ES-I3 (cell line): ENCODE measurements at regions not wholly inside any gene's neighbourhood (a gene's known extent, or its start where the extent isn't known, plus 50 kb on each side); places are given as distances from the start of the nearest gene placed in this dataset.

Experiments used
- H3K36me3 ChIP-seq: 2 replicates; pipeline ENCODE4 v1.6.1; 2013; ENCODE audit warnings: mild to moderate bottlenecking, low read length, control low read depth, moderate library complexity; ENCODE audit not compliant: insufficient read depth
- H3K4me1 ChIP-seq: 2 replicates; pipeline ENCODE4 v1.6.1; 2013; ENCODE audit warnings: mild to moderate bottlenecking, control low read depth, low read length; ENCODE audit not compliant: insufficient read depth
- H3K9ac ChIP-seq: 2 replicates; pipeline ENCODE4 v1.6.1; 2013; ENCODE audit warnings: low read depth, mild to moderate bottlenecking, low read length, moderate library complexity
- H3K9me3 ChIP-seq: 2 replicates; pipeline ENCODE4 v1.6.1; 2013; ENCODE audit warnings: mild to moderate bottlenecking, low read length, moderate library complexity; ENCODE audit not compliant: control insufficient read depth, insufficient read depth

- Histone ChIP-seq H3K36me3 (no peaks in the 10 kb centered on the region), H3K4me1 (no peaks in the 10 kb centered on the region), H3K9me3 (no peaks in the 10 kb centered on the region), H3K9ac (no peak overlapping the region)
Measured at GRCh38 chr2:51718881-51719280, 686.9 kb upstream of the NRXN1 start.

GRCh38 chr2:51717312-51717711 lies 685.4 kb upstream of the NRXN1 start:
- H3K9me3 ChIP-seq = no peaks in the 10 kb centered on the region
- H3K9ac ChIP-seq = no peak overlapping the region
- H3K36me3 ChIP-seq = no peaks in the 10 kb centered on the region
- H3K4me1 ChIP-seq = no peaks in the 10 kb centered on the region

- no peaks in the 10 kb centered on the region for H3K36me3 ChIP-seq
- H3K9me3 ChIP-seq = no peaks in the 10 kb centered on the region
- H3K9ac ChIP-seq = no peak overlapping the region
- no peaks in the 10 kb centered on the region for H3K4me1 ChIP-seq
Measured at GRCh38 chr2:51711766-51712165, 679.8 kb upstream of the NRXN1 start.

- Histone ChIP-seq H3K9ac (no peak overlapping the region), H3K9me3 (no peaks in the 10 kb centered on the region), H3K4me1 (no peaks in the 10 kb centered on the region), H3K36me3 (no peaks in the 10 kb centered on the region)
Measured at GRCh38 chr2:51710222-51710621, 678.3 kb upstream of the NRXN1 start.

- Histone ChIP-seq H3K9ac (no peak overlapping the region), H3K4me1 (no peaks in the 10 kb centered on the region), H3K9me3 (no peaks in the 10 kb centered on the region), H3K36me3 (no peaks in the 10 kb centered on the region)
Measured at GRCh38 chr2:51707625-51708024, 675.7 kb upstream of the NRXN1 start.

- Histone ChIP-seq H3K9me3 (no peaks in the 10 kb centered on the region), H3K36me3 (no peaks in the 10 kb centered on the region), H3K4me1 (no peaks in the 10 kb centered on the region), H3K9ac (no peak overlapping the region)
Measured at GRCh38 chr2:51706220-51706619, 674.3 kb upstream of the NRXN1 start.

- Histone ChIP-seq H3K4me1 (no peaks in the 10 kb centered on the region), H3K36me3 (no peaks in the 10 kb centered on the region), H3K9ac (no peak overlapping the region), H3K9me3 (no peaks in the 10 kb centered on the region)
Measured at GRCh38 chr2:51705417-51705816, 673.5 kb upstream of the NRXN1 start.

- no peaks in the 10 kb centered on the region for H3K9me3 ChIP-seq
- H3K9ac ChIP-seq = no peak overlapping the region
- no peaks in the 10 kb centered on the region for H3K4me1 ChIP-seq
- H3K36me3 ChIP-seq = no peaks in the 10 kb centered on the region
Measured at GRCh38 chr2:51698021-51698420, 666.1 kb upstream of the NRXN1 start.

GRCh38 chr2:51697095-51697494 lies 665.2 kb upstream of the NRXN1 start:
- Histone ChIP-seq H3K4me1 (no peaks in the 10 kb centered on the region), H3K9ac (no peak overlapping the region), H3K9me3 (no peaks in the 10 kb centered on the region), H3K36me3 (no peaks in the 10 kb centered on the region)

GRCh38 chr2:51695531-51695930 lies 663.6 kb upstream of the NRXN1 start:
- Histone ChIP-seq H3K36me3 (no peaks in the 10 kb centered on the region), H3K9ac (no peak overlapping the region), H3K4me1 (no peaks in the 10 kb centered on the region), H3K9me3 (no peaks in the 10 kb centered on the region)

- Histone ChIP-seq H3K36me3 (no peaks in the 10 kb centered on the region), H3K9ac (no peak overlapping the region), H3K9me3 (no peaks in the 10 kb centered on the region), H3K4me1 (no peaks in the 10 kb centered on the region)
Measured at GRCh38 chr2:51693640-51694039, 661.7 kb upstream of the NRXN1 start.

GRCh38 chr2:51681854-51682253 lies 649.9 kb upstream of the NRXN1 start:
- no peaks in the 10 kb centered on the region for H3K4me1 ChIP-seq
- H3K9ac ChIP-seq = no peak overlapping the region
- H3K36me3 ChIP-seq = no peaks in the 10 kb centered on the region
- H3K9me3 ChIP-seq = no peaks in the 10 kb centered on the region

GRCh38 chr2:51673628-51674027 lies 641.7 kb upstream of the NRXN1 start:
- 0 out of 2 replicates have a peak, but pooled peaks cover 6% of the 10 kb centered on the region for H3K4me1 ChIP-seq
- no peaks in the 10 kb centered on the region for H3K9me3 ChIP-seq
- no peak overlapping the region for H3K9ac ChIP-seq
- no peaks in the 10 kb centered on the region for H3K36me3 ChIP-seq

GRCh38 chr2:51667679-51668078 lies 635.7 kb upstream of the NRXN1 start:
- no peaks in the 10 kb centered on the region for H3K36me3 ChIP-seq
- peaks cover 5% of the 10 kb centered on the region for H3K9me3 ChIP-seq
- no peak overlapping the region for H3K9ac ChIP-seq
- H3K4me1 ChIP-seq = peaks cover 9% of the 10 kb centered on the region; the same call in 1 of the 2 replicates

GRCh38 chr2:51662187-51662586 lies 630.3 kb upstream of the NRXN1 start:
- peaks cover 16% of the 10 kb centered on the region; the same call in 1 of the 2 replicates for H3K4me1 ChIP-seq
- H3K9me3 ChIP-seq = peaks cover 5% of the 10 kb centered on the region
- H3K9ac ChIP-seq = no peak overlapping the region
- no peaks in the 10 kb centered on the region for H3K36me3 ChIP-seq

GRCh38 chr2:51657849-51658248 lies 625.9 kb upstream of the NRXN1 start:
- Histone ChIP-seq H3K9me3 (no peaks in the 10 kb centered on the region), H3K4me1 (peaks cover 9% of the 10 kb centered on the region; the same call in 1 of the 2 replicates), H3K36me3 (no peaks in the 10 kb centered on the region), H3K9ac (no peak overlapping the region)
